Uterus (tissue), 2 donors: ENCODE measurements at regions not wholly inside any gene's neighbourhood (a gene's known extent, or its start where the extent isn't known, plus 50 kb on each side); places are given as distances from the start of the nearest gene placed in this dataset.

Experiments used
- CTCF ChIP-seq, 4 experiments: fragments of 200-600 bp in 2 of 4; fragments of 450-650 bp in 2 of 4; sonication (generic) in 2 of 4; IDR thresholded peaks; one replicate each; pipeline ENCODE4 v1.5.1; 2016 to 2019; ENCODE audit warnings: antibody characterized with exemption in 4 of 4, mild to moderate bottlenecking in 2 of 4, moderate library complexity in 1 of 4
- POLR2A ChIP-seq, 2 donors: fragments of 450-650 bp; IDR thresholded peaks; one replicate each; pipeline ENCODE4 v1.6.1; 2016; ENCODE audit warnings: antibody characterized with exemption in 2 of 2, mild to moderate bottlenecking in 1 of 2, moderate library complexity in 1 of 2

DNA sequence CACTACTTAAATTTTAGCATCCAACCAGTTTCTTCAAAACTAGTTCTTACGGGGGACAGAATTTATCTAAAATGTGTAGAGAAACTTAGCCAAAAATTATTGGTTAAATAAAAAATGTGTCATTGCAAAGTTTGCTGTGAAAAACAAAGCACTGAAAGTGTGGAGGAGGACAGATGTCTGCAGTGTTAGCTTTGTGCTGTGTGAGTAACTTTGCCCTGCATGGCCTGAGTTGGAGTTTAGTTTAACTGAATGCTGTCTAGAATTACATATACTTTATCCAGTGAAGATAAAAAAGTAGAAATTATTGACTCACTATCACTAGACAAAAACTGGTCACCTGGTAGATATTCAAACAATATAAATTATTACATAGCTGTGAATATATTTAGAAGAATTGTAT lies 1225.2 kb upstream of the CELF4 start:
- TF ChIP-seq POLR2A (IDR thresholded peaks at IDR 0.05): no peak
- no peak for TF ChIP-seq CTCF (IDR thresholded peaks at IDR 0.05)
